ENCODE measurements at regions not wholly inside any gene's neighbourhood (a gene's known extent, or its start where the extent isn't known, plus 50 kb on each side); places are given as distances from the start of the nearest gene placed in this dataset.

DNA sequence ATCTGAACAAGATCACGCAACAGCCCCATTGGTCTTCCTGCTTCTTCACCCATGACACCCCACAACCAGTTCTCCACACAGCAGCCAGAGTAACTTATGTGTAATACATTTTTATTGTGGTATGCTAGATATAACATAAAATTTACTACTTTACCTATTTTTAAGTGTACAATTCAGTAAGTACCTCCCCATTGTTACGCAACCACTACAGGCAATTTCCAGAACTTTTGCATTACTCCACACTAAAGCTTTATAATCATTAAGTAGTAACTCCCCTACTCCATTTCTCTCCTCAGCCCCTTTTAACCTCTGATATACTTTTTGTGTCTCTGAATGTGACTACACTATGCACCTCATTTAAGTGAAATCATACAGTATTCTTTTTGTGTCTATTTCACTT, 575.4 kb upstream of the CADM1 start:
- intact Hi-C loops (cut with DNase I): no loop called here
- no peaks in the 10 kb centered on the region for H3K4me1 ChIP-seq
- TF ChIP-seq, protein P1, sequence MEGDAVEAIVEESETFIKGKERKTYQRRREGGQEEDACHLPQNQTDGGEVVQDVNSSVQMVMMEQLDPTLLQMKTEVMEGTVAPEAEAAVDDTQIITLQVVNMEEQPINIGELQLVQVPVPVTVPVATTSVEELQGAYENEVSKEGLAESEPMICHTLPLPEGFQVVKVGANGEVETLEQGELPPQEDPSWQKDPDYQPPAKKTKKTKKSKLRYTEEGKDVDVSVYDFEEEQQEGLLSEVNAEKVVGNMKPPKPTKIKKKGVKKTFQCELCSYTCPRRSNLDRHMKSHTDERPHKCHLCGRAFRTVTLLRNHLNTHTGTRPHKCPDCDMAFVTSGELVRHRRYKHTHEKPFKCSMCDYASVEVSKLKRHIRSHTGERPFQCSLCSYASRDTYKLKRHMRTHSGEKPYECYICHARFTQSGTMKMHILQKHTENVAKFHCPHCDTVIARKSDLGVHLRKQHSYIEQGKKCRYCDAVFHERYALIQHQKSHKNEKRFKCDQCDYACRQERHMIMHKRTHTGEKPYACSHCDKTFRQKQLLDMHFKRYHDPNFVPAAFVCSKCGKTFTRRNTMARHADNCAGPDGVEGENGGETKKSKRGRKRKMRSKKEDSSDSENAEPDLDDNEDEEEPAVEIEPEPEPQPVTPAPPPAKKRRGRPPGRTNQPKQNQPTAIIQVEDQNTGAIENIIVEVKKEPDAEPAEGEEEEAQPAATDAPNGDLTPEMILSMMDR (IDR thresholded peaks at IDR 0.05): no peak
- TF ChIP-seq POLR2A (IDR thresholded peaks at IDR 0.05) (no peak), POLR2AphosphoS5 (IDR thresholded peaks at IDR 0.05; ENCODE audit: insufficient read depth in 1 of 2, low read depth in 1 of 2) (no peak)
- H3K9me3 ChIP-seq: no peaks in the 10 kb centered on the region
- no peak overlapping the region for H3K4me3 ChIP-seq
- H3K36me3 ChIP-seq: no peaks in the 10 kb centered on the region
- no peaks in the 10 kb centered on the region for H3K27me3 ChIP-seq
- no peak for DNase-seq (ENCODE audit: extremely low spot score in 2 of 2)
- H3K27ac ChIP-seq: no peak overlapping the region

DNA sequence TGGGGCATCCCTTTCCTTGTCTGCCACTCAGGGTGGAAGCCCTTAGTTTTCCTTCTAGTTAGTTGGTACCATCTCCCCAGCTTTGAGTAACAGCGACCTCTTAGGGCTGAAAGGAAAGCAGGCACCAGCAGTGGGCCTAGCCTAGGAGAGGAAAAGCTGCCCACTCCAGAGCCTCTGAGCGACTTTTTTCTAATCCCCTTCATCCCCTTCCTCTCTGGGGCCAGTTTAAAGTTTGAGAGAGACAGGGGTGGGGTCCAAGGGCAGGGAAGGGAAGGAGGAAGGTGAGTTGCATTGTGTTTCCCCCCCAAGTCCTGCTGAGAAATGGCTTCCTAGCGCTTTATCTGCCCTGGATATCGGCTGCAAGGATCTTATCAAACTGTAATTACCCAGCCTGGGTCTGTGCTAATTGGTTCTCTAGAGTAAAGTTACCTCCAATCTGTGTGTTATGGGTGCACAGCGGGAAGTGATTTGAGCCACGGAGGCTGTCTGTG, 573.9 kb upstream of the CADM1 start:
- TF ChIP-seq POLR2AphosphoS5 (IDR thresholded peaks at IDR 0.05; ENCODE audit: insufficient read depth in 1 of 2, low read depth in 1 of 2) (no peak), POLR2A (IDR thresholded peaks at IDR 0.05) (no peak)
- TF ChIP-seq, protein P1 (IDR thresholded peaks at IDR 0.05): no peak
- Histone ChIP-seq H3K4me1 (no peaks in the 10 kb centered on the region), H3K36me3 (no peaks in the 10 kb centered on the region), H3K27me3 (no peaks in the 10 kb centered on the region), H3K4me3 (no peak overlapping the region), H3K9me3 (no peaks in the 10 kb centered on the region), H3K27ac (no peak overlapping the region)
- DNase-seq (ENCODE audit: extremely low spot score in 2 of 2): no peak
- intact Hi-C loops (cut with DNase I): no loop called here

DNA sequence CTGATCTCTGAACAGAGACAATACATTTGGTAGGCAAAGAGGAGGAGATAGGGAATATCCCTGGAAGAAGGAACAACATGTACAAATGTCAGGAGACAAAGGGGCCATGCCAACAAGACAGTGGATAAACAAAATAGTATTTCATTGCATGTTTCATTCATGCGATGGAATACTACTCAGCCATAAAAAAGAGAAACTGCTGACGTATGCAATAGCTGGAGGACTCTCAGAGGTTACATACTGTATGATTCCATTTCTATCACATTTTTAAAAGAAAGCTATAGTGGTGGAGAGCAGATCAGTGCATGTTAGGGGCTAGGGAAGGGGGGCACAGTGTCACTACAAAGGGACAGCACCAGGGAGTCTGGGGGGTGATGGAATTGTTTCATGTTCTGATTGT, 572.9 kb upstream of the CADM1 start:
- Histone ChIP-seq H3K4me1 (no peaks in the 10 kb centered on the region), H3K36me3 (no peaks in the 10 kb centered on the region), H3K27me3 (no peaks in the 10 kb centered on the region), H3K27ac (no peak overlapping the region), H3K4me3 (no peak overlapping the region), H3K9me3 (no peaks in the 10 kb centered on the region)
- TF ChIP-seq POLR2A (IDR thresholded peaks at IDR 0.05): no peak
- no peak for TF ChIP-seq POLR2AphosphoS5 (IDR thresholded peaks at IDR 0.05; ENCODE audit: insufficient read depth in 1 of 2, low read depth in 1 of 2)
- no peak for DNase-seq (ENCODE audit: extremely low spot score in 2 of 2)
- intact Hi-C loops (cut with DNase I): no loop called here

DNA sequence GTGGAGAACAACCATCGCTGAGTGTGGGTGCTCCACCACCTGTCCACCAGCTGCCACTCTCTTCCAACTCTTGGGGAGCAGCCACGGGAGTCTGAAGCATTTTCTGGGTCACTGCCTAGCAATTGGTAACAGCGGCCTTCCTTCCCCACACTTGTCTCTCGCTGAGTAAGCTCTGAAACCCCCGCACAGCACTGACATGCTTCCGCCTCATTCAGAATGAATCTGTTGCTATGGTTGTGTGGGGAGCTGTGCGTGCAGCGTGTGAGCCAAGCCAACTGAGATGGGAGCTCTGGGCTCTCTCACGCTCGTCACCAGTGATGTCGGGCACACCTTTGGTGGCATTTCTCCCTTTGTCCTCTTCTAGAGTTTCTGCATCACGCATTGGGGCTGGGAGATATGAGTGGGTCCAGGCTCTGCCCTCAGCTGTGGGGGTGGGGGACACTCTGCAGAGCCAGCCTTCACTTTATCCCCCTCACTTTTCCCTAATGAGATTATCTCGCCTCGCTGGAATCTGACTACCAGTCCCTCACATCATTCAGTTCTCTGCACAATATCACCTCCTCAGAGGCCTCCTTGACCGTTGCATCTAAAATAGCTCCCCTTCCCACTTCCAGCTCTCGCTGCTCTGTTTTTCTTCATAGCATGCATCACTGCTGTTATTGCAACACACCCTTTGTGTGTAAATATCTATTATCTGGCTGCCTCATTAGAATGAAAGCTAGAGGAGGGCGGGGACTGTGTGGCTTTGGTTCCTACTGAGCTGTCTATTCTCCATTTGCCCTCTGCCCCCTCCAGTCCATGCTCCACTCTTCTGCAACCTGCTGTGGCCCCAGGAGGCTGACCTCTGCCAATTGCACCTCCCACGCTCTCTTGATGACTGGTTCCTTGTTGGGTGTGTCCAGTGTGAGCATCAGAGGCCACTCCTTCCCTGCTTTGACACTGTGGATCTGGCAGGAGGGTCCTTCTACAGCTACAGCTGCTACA, 569.9 kb upstream of the CADM1 start:
- H3K9me3 ChIP-seq: no peaks in the 10 kb centered on the region
- TF ChIP-seq POLR2A (IDR thresholded peaks at IDR 0.05): no peak
- TF ChIP-seq, protein P1 (IDR thresholded peaks at IDR 0.05): no peak
- TF ChIP-seq POLR2AphosphoS5 (IDR thresholded peaks at IDR 0.05; ENCODE audit: insufficient read depth in 1 of 2, low read depth in 1 of 2): no peak
- DNase-seq (ENCODE audit: extremely low spot score in 2 of 2): no peak

DNA sequence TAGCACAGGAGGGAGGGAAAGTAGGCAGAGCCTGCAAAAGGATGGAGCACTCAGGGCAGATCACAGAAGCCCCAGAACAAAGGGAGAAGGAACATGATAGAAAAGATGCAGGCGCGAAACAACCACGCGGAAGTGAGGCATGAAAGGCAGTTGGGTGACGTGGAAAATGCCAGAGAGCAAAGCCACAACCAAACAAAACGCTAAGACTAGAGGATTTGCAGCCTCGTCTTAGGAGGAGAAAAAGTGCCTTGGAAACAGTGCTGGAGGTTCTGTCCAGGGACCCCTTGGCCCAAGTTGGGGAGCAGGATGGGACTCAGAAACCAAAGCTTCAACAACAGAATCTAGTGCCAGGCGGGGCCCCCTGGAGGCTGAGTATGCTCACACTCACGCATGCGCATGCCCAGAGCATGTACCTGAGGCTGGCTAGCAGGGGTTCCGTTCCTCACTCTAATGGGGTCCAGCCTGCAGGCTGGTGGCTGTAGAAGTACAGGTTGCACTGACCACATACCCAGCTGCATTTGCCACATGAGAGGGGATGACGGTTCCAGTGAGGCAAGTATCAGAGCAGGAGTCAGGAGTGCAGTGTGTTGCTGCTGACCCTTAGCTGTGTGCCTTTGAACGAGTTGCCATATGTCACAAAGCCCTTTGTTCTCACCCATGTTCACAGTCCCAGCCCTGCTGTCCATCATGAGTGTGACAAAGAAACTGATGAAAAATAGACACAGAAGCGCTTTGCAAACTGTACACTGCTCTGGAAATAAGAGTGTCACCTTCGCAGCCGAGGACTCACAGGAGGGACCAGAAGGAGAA, 568.6 kb upstream of the CADM1 start:
- Histone ChIP-seq H3K9me3 (no peaks in the 10 kb centered on the region), H3K27ac (no peak overlapping the region), H3K4me3 (no peak overlapping the region), H3K4me1 (no peaks in the 10 kb centered on the region), H3K27me3 (no peaks in the 10 kb centered on the region), H3K36me3 (no peaks in the 10 kb centered on the region)
- intact Hi-C loops (cut with DNase I): no loop called here
- no peak for DNase-seq (ENCODE audit: extremely low spot score in 2 of 2)
- TF ChIP-seq POLR2A (IDR thresholded peaks at IDR 0.05) (no peak), POLR2AphosphoS5 (IDR thresholded peaks at IDR 0.05; ENCODE audit: insufficient read depth in 1 of 2, low read depth in 1 of 2) (no peak)
- TF ChIP-seq, protein P1 (IDR thresholded peaks at IDR 0.05): no peak

More for the DNA sequence above, 569.9 kb upstream of the CADM1 start:
- Histone ChIP-seq H3K27ac (no peak overlapping the region), H3K4me3 (no peak overlapping the region), H3K27me3 (no peaks in the 10 kb centered on the region), H3K36me3 (no peaks in the 10 kb centered on the region), H3K4me1 (no peaks in the 10 kb centered on the region)
- intact Hi-C loops (cut with DNase I): loop anchor here (1.0 kb wide), 1 partner anchor 33 kb away; no protein-coding TSS in a partner anchor
